ENCODE measurements at regions not wholly inside any gene's neighbourhood (a gene's known extent, or its start where the extent isn't known, plus 50 kb on each side); places are given as distances from the start of the nearest gene placed in this dataset.

DNA sequence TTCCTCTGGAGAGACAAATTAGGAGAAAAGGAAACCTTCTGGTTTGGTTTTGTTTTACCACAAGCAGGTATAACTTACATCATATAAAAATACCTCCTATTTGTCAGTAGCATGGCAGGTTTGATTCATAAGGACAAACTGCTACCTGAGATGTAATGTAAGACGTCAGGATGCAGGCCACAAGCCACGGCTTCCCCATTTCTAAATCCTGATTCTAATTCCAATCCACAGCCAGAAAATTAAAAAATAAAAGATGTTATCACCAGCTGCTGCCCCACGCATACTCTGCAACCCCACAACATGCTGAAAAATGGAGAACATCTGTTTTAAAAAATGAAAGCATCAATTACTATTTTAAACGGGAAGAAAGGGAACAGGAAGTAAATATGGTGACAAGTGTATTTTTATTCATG, 197.6 kb downstream of the BCL11A start:
- no peak for TF ChIP-seq YY1 (IDR thresholded peaks at IDR 0.05; ENCODE audit: insufficient read depth, insufficient read length)
- TF ChIP-seq ZNF274 (IDR thresholded peaks at IDR 0.05; ENCODE audit: low read depth, low read length): no peak
